Muscle of leg (tissue), 3 donors: ENCODE measurements at regions not wholly inside any gene's neighbourhood (a gene's known extent, or its start where the extent isn't known, plus 50 kb on each side); places are given as distances from the start of the nearest gene placed in this dataset.
A peak's percentile ranks its signal among the peaks of the same experiment; 100 is the strongest.
"Not testable (repeated sequence)": the region's sequence is repeated elsewhere in the genome, so short reads cannot be mapped to it uniquely, and the experiment has no call there.

ENCODE experiments used
- DNase-seq: peaks from one replicate; pipeline ENCODE4 v3.0.0; 2013
- H3K27ac ChIP-seq: one replicate; pipeline ENCODE4 v1.5.1; 2013; ENCODE audit warnings: mild to moderate bottlenecking, low read length, control low read depth
- H3K27me3 ChIP-seq: one replicate; pipeline ENCODE4 v1.6.1; 2013; ENCODE audit warnings: low read length; ENCODE audit not compliant: control insufficient read depth, insufficient read depth
- H3K36me3 ChIP-seq: one replicate; pipeline ENCODE4 v1.6.1; 2013; ENCODE audit warnings: low read length; ENCODE audit not compliant: control insufficient read depth, insufficient read depth
- H3K4me1 ChIP-seq: one replicate; pipeline ENCODE4 v1.6.1; 2013; ENCODE audit warnings: low read length; ENCODE audit not compliant: control insufficient read depth, insufficient read depth
- H3K4me3 ChIP-seq: one replicate; pipeline ENCODE4 v1.5.1; 2013; ENCODE audit warnings: low read length, control low read depth
- H3K9me3 ChIP-seq: replicated peaks from 2 replicates; pipeline ENCODE4 v1.6.1; 2013; ENCODE audit warnings: low read depth, low read length; ENCODE audit not compliant: control insufficient read depth
- WGBS: methylation state at CpG from one replicate; pipeline ENCODE4 v1.1.5; 2013; ENCODE audit warnings: missing lambda C conversion rate; ENCODE audit not compliant: insufficient coverage; 5-methylcytosine and 5-hydroxymethylcytosine counted together

GRCh38 chr17:83173180-83173913, 93.9 kb downstream of the METRNL start:
- H3K27ac ChIP-seq, H3K4me3 ChIP-seq, H3K36me3 ChIP-seq, H3K27me3 ChIP-seq, DNase-seq, H3K9me3 ChIP-seq: not testable (repeated sequence)
- 92% methylated on average over 16 of the region's 24 CpGs for WGBS
- peaks cover 29% of the 10 kb centered on the region for H3K4me1 ChIP-seq

GRCh38 chr17:83173914-83174361, 94.5 kb downstream of the METRNL start:
- WGBS, result 84% methylated on average over 16 of the region's 18 CpGs
- DNase-seq, result no peak
- Histone ChIP-seq H3K4me3 (no peak overlapping the region), H3K4me1 (peaks cover 35% of the 10 kb centered on the region), H3K9me3 (no peaks in the 10 kb centered on the region), H3K27ac (no peak overlapping the region), H3K27me3 (peaks cover 3% of the 10 kb centered on the region), H3K36me3 (no peaks in the 10 kb centered on the region)

GRCh38 chr17:83174362-83175118, 95.1 kb downstream of the METRNL start:
- Histone ChIP-seq H3K4me3 (no peak overlapping the region), H3K36me3 (no peaks in the 10 kb centered on the region), H3K4me1 (peaks cover 38% of the 10 kb centered on the region), H3K27me3 (peaks cover 3% of the 10 kb centered on the region), H3K9me3 (no peaks in the 10 kb centered on the region), H3K27ac (peak overlapping the region; percentile 20)
- WGBS, result 36% methylated on average over 9 of the region's 13 CpGs
- DNase-seq, result peak; percentile 87

GRCh38 chr17:83175119-83175821, 95.9 kb downstream of the METRNL start:
- Histone ChIP-seq H3K9me3 (no peaks in the 10 kb centered on the region), H3K36me3 (no peaks in the 10 kb centered on the region), H3K4me3 (no peak overlapping the region), H3K4me1 (peaks cover 40% of the 10 kb centered on the region), H3K27me3 (peaks cover 6% of the 10 kb centered on the region), H3K27ac (no peak overlapping the region)
- DNase-seq, result no peak
- 41% methylated on average over 10 of the region's 16 CpGs for WGBS

GRCh38 chr17:83175822-83176622, 96.6 kb downstream of the METRNL start:
- Histone ChIP-seq H3K36me3 (no peaks in the 10 kb centered on the region), H3K9me3 (no peaks in the 10 kb centered on the region), H3K4me1 (peaks cover 40% of the 10 kb centered on the region), H3K4me3 (no peak overlapping the region), H3K27ac (no peak overlapping the region), H3K27me3 (peaks cover 3% of the 10 kb centered on the region)
- no peak for DNase-seq
- WGBS, result 92% methylated on average over 10 of the region's 15 CpGs

GRCh38 chr17:83176623-83177583, 97.5 kb downstream of the METRNL start:
- no peaks in the 10 kb centered on the region for H3K36me3 ChIP-seq
- 93% methylated on average over 8 of the region's 22 CpGs for WGBS
- H3K27me3 ChIP-seq, result peaks cover 3% of the 10 kb centered on the region
- no peak overlapping the region for H3K27ac ChIP-seq
- H3K9me3 ChIP-seq, result no peaks in the 10 kb centered on the region
- no peak overlapping the region for H3K4me3 ChIP-seq
- H3K4me1 ChIP-seq, result peaks cover 40% of the 10 kb centered on the region
- no peak for DNase-seq

GRCh38 chr17:83177611-83178532, 98.5 kb downstream of the METRNL start:
- Histone ChIP-seq H3K27me3 (peaks cover 3% of the 10 kb centered on the region), H3K27ac (no peak overlapping the region), H3K4me1 (peaks cover 45% of the 10 kb centered on the region), H3K4me3 (no peak overlapping the region), H3K9me3 (no peaks in the 10 kb centered on the region), H3K36me3 (no peaks in the 10 kb centered on the region)
- no peak for DNase-seq
- WGBS, result 73% methylated on average over 30 of the region's 32 CpGs

GRCh38 chr17:83178533-83179304, 99.3 kb downstream of the METRNL start:
- Histone ChIP-seq H3K27ac (no peak overlapping the region), H3K4me3 (no peak overlapping the region), H3K27me3 (peaks cover 3% of the 10 kb centered on the region), H3K36me3 (no peaks in the 10 kb centered on the region), H3K9me3 (no peaks in the 10 kb centered on the region), H3K4me1 (peaks cover 47% of the 10 kb centered on the region)
- WGBS, result 53% methylated on average over 19 of the region's 29 CpGs
- no peak for DNase-seq
